ENCODE measurements at regions not wholly inside any gene's neighbourhood (a gene's known extent, or its start where the extent isn't known, plus 50 kb on each side); places are given as distances from the start of the nearest gene placed in this dataset.

DNA sequence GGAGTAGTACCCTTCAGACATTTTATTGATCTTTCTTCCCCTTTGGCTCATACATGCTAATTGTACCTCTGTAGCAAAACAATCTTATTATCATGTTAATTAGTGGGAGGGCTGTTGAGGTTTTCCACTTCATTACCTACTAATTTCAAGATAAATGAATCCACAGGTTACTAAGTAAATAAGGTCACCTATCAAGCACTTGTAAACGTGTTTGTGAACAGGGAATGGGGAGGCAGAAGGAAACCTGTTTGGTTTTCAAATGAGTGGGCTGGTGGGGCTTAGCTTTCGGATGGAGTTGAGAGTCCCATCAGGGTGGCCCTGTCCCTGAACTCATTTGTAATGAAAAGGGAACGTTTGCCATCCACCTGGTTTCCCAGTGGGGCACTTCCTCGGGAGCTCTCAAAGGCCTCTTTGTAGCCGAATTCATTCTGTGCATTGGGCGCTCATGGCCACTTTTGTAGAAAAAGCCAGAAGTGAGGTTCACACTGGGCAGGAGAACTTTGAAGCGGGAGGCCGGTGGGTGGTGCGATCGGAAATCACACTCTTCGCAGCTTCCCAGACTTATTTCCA is 419.8 kb upstream of the NR2F2 start:
- TF ChIP-seq GABPA (IDR thresholded peaks at IDR 0.05; ENCODE audit: borderline replicate concordance, insufficient read depth, low read length) = no peak
- no peak for TF ChIP-seq PHF8 (conservative IDR thresholded peaks at IDR 0.05; ENCODE audit: low read depth, low read length)
- no peak for TF ChIP-seq FOSL1 (IDR thresholded peaks at IDR 0.05; ENCODE audit: insufficient read depth, low read depth, low read length)
- no peak for TF ChIP-seq CTCF (IDR thresholded peaks at IDR 0.05; ENCODE audit: control extremely low read depth in 1 of 3, insufficient read depth in 1 of 3, low read depth in 1 of 3, low read length in 3 of 3)
- no peak for TF ChIP-seq SRF (IDR thresholded peaks at IDR 0.05; ENCODE audit: low read depth, low read length)
- no peak; the same call in 1 of the 2 replicates for TF ChIP-seq TBP (IDR thresholded peaks at IDR 0.05; ENCODE audit: low read depth, low read length)
- TF ChIP-seq EP300 (IDR thresholded peaks at IDR 0.05; ENCODE audit: borderline replicate concordance in 1 of 2, low read depth in 2 of 2, low read length in 2 of 2) = no peak
- TF ChIP-seq EZH2 (IDR thresholded peaks at IDR 0.05; ENCODE audit: low read depth, low read length, severe bottlenecking) = no peak
- no peak for TF ChIP-seq CREB1 (IDR thresholded peaks at IDR 0.05)
- no peak for TF ChIP-seq JUN (IDR thresholded peaks at IDR 0.05; ENCODE audit: low read depth, low read length)
- no peak for TF ChIP-seq ATF2 (IDR thresholded peaks at IDR 0.05; ENCODE audit: low read length)
- TF ChIP-seq SIN3A (conservative IDR thresholded peaks at IDR 0.05 in 1 of 2, IDR thresholded peaks at IDR 0.05 in 1 of 2; ENCODE audit: low read depth in 1 of 2, low read length in 2 of 2) = no peak
- no peak for TF ChIP-seq POLR2AphosphoS5 (IDR thresholded peaks at IDR 0.05; ENCODE audit: low read depth, low read length)

Measured in H1 (cell line).